22Rv1 (cell line): ENCODE measurements at regions not wholly inside any gene's neighbourhood (a gene's known extent, or its start where the extent isn't known, plus 50 kb on each side); places are given as distances from the start of the nearest gene placed in this dataset.

Source experiments
- CTCF ChIP-seq: fragments of 450-650 bp; IDR thresholded peaks from 2 replicates; pipeline ENCODE4 v1.5.1; 2017; ENCODE audit warnings: mild to moderate bottlenecking
- ZFX ChIP-seq: fragments of 450-650 bp; IDR thresholded peaks from 2 replicates; pipeline ENCODE4 v1.6.1; 2017; ENCODE audit warnings: antibody characterized with exemption, borderline replicate concordance

- no peak for TF ChIP-seq CTCF
- TF ChIP-seq ZFX = no peak
These were observed 179.8 kb downstream of the CXCL12 start for GRCh38 chr10:44205067-44205466.
